ENCODE measurements at regions not wholly inside any gene's neighbourhood (a gene's known extent, or its start where the extent isn't known, plus 50 kb on each side); places are given as distances from the start of the nearest gene placed in this dataset.

GRCh38 chr2:234631646-234632514 is 135.0 kb upstream of the ARL4C start:
- no peak for DNase-seq

GRCh38 chr2:234630801-234631261 is 133.9 kb upstream of the ARL4C start:
- no peak for DNase-seq

- no peak for DNase-seq
These were observed 132.7 kb upstream of the ARL4C start for GRCh38 chr2:234629596-234629995.

- no peak for DNase-seq
These were observed 132.1 kb upstream of the ARL4C start for GRCh38 chr2:234628953-234629352.

GRCh38 chr2:234627308-234627707 is 130.4 kb upstream of the ARL4C start:
- no peak for DNase-seq

- DNase-seq: no peak
These were observed 129.8 kb upstream of the ARL4C start for GRCh38 chr2:234626566-234627130.

GRCh38 chr2:234625626-234626250 is 128.9 kb upstream of the ARL4C start:
- DNase-seq: no peak

GRCh38 chr2:234623521-234623991 is 126.7 kb upstream of the ARL4C start:
- DNase-seq: no peak

- DNase-seq: no peak
These were observed 124.2 kb upstream of the ARL4C start for GRCh38 chr2:234621120-234621519.

GRCh38 chr2:234620018-234620417 is 123.1 kb upstream of the ARL4C start:
- no peak for DNase-seq

- no peak for DNase-seq
These were observed 118.9 kb upstream of the ARL4C start for GRCh38 chr2:234615643-234616356.

GRCh38 chr2:234611209-234611608 is 114.3 kb upstream of the ARL4C start:
- no peak for DNase-seq

GRCh38 chr2:234608946-234609345 is 112.1 kb upstream of the ARL4C start:
- no peak for DNase-seq

GRCh38 chr2:234607691-234608090 is 110.8 kb upstream of the ARL4C start:
- no peak for DNase-seq

GRCh38 chr2:234606896-234607295 is 110.0 kb upstream of the ARL4C start:
- DNase-seq: no peak

GRCh38 chr2:234603619-234604018 is 106.7 kb upstream of the ARL4C start:
- DNase-seq: no peak

- no peak for DNase-seq
These were observed 104.3 kb upstream of the ARL4C start for GRCh38 chr2:234601213-234601612.

- no peak for DNase-seq
These were observed 100.6 kb upstream of the ARL4C start for GRCh38 chr2:234597576-234597861.

GRCh38 chr2:234596696-234597575 is 100.1 kb upstream of the ARL4C start:
- DNase-seq: no peak

GRCh38 chr2:234595829-234596228 is 98.9 kb upstream of the ARL4C start:
- DNase-seq: no peak

- DNase-seq: no peak
These were observed 97.8 kb upstream of the ARL4C start for GRCh38 chr2:234594715-234595114.

GRCh38 chr2:234593636-234594035 is 96.8 kb upstream of the ARL4C start:
- no peak for DNase-seq

All from CD4-positive, alpha-beta T cell treated with Interleukin-4 for 4 hours (primary cell).